HG03442 (cell line): ENCODE measurements at regions not wholly inside any gene's neighbourhood (a gene's known extent, or its start where the extent isn't known, plus 50 kb on each side); places are given as distances from the start of the nearest gene placed in this dataset.
"Not testable (repeated sequence)": the region's sequence is repeated elsewhere in the genome, so short reads cannot be mapped to it uniquely, and the experiment has no call there.

Experiments
- ATAC-seq: cut with Tn5 transposase; IDR thresholded peaks from one replicate; pipeline ENCODE4 v1.9.1; 2021; ENCODE audit warnings: mild to moderate bottlenecking, moderate library complexity; ENCODE audit not compliant: unreplicated experiment

GRCh38 chr12:116360579-116361413 lies 83.3 kb upstream of the MED13L start:
- ATAC-seq, result no peak

DNA sequence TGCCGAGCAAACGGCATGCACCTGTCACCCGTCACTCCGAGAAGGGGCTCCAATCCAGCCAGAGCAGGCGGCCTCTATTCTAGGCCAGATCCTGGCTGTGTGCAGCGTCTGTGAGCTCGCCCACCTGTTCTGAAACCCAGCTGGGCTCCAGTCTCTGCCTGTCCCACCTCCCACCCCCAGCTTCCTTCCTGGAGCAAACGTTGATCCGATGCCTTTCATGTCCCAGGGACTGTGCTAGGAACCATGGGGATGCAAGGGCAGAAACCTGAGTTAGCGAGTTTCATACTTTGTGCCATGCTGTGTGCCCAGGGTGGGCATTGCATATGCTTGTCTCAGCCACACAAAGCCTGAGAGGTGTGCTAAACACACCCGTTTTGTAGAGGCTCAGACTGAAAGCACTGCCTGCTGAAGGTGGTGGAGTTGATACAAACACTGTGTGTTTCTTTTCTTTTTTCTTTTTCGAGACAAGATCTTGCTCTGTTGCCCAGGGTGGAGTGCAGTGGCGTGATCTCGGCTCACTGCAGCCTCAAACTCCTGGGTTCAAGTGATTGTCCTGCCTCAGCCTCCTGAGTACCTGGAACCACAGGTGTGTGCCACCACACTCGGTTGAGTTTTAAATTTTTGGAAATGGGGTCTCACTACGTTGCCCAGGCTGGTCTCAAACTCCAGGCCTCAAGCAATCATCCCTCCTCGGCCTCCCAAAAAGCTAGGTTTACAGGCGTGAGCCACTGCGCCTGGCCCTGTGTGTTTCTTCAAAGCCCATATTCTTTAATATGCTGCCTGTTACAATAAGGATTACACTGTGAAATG lies 84.1 kb upstream of the MED13L start:
- ATAC-seq, result no peak

DNA sequence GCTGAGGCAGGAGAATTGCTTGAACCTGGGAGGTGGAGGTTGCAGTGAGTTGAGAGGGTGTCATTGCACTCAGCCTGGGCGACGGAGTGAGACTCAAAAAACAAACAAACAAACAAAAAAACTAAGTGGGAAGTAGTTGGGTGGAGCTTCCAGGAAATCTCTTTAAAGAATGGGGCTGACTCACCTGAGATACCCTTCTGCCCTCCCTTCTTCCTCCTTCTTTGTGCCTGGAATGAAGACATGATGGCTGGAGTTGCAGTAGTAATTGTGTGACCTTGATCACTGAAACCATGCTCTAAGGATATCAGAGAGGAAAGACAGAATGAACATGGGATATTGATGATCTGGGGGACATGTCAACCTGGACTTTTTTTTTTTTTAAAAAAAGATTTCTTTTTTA lies 87.6 kb upstream of the MED13L start:
- no peak for ATAC-seq

GRCh38 chr12:116365606-116366455 lies 88.3 kb upstream of the MED13L start:
- ATAC-seq, result no peak

- no peak for ATAC-seq
These were observed 88.9 kb upstream of the MED13L start for GRCh38 chr12:116366456-116366776.

DNA sequence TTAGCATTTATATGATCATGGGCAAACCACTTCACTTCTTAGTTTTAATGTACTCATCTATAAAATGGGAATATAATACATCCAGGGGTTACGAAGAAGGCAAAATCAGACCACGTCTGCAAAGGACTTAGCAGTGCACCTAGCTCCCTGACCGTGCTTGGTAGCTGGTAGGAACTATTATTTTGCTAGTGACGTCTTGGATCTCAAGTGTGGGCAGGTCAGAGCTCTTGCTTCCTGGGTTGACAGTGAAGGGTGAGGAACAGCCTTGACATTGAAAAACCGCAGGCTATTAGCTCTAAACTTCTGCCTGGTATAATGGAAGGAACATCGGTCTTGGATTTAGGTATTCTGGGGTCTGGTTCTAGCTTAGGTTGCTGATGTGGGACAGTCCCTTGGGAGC lies 89.3 kb upstream of the MED13L start:
- no peak for ATAC-seq

GRCh38 chr12:116368196-116369194 lies 91.0 kb upstream of the MED13L start:
- ATAC-seq, result no peak

- ATAC-seq, result no peak
These were observed 92.5 kb upstream of the MED13L start for GRCh38 chr12:116370004-116370404.

DNA sequence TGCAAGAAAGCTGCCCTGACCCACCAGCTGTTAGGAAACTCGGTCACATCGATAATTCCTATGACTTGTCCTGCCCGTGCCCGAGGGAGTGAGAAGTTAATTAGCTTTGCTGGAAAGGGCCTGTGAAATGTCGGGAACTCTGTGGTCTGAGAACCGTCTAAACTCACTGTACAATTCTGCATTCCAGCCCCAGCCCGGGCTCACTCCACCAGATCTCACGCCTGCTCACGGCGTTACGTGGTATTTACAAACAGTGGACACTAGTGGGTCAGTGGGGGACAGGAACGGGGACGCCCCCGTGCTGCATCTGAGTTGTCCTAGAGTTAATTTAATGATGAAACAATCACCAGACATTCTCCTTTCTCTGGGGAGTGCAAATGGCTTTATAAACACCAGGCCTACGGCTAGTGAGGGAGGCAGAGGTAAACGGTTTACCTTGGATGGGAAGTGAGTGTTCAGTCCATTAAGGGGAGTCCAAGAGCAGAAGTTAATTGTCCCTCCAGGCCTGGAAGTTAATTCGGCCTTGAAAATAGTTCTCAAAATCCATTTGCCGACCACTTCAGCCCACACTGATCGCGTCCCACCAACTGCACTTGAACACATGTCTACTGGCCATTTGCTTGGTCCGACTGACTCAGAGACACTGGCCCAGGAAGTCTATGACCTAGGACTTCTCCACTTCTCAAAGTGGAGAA lies 93.5 kb upstream of the MED13L start:
- no peak for ATAC-seq

DNA sequence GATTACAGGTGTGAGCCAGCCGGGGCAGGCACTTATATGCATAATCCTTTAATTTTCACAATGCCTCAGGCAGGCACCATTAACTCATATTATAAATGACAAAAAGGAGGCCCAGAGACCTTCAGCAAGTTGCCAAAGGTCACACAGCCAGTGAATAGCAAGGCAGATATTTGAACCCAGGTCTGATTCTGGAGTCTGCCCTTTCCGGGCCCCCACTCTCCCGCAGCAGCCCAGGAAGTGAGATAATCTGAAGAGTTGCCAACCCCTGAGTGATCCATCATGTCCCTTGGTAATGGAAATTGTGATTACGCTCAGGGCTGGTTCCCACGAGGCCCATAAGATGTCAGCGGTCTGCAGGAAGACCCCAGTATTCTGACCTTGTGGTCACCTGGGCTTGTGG lies 95.3 kb upstream of the MED13L start:
- ATAC-seq, result no peak

DNA sequence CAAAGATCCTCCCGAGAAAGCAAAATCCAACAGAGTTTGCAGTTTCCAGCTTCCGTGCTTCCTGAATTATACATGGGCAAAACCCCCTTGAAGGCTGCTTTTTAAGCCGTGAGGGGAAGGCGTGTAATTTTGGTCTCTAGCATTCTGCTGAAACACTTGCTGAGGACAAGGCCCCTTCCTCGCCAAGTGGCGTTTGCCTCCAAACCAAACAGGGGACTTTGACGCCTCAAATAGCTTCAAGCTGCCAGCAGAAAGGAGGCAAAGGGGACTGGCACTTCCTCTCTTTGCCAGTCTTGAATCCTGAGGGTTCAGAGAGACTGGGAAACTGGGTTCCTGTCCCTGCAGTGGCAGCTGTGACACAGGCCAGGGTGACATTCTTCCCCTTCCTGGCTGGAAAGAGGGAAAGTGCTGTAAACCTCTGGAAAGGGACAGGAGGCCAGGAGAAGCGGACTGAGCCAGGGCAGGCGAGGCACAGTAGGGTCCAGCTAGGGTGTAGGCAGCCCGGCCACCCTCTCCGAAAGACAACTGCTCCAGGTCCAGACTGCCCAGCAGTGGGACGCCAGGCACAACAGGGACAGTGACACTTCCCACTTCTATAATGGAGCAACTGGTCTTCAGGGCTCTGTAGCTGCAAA lies 96.2 kb upstream of the MED13L start:
- no peak for ATAC-seq

- no peak for ATAC-seq
These were observed 96.7 kb upstream of the MED13L start for GRCh38 chr12:116374207-116374606.

DNA sequence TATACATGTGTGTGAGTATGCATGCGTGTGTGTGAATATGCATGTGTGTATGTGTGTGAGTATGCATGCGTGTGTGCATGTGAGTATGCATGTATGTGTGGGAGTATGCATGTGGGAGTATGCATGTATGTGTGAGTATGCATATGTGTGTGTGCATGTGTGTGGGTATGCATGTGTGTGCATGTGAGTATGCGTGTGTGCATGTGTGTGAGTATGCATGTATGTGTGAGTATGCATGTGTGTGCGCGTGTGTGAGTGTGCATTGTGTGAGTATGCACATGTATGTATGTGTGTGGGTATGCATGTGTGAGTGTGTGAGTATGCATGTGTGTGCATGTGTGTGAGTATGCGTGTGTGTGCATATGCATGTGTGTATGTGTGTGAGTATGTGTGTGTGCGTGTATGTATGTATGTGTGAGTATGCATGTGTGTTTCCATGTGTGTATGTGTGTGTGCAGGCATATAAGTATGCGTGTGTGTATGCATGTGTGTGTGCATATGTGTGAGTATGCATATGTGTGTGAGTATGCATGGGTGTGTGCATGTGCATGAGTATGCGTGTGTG lies 97.9 kb upstream of the MED13L start:
- no peak for ATAC-seq

- ATAC-seq, result no peak
These were observed 99.1 kb upstream of the MED13L start for GRCh38 chr12:116376354-116377193.

- not testable (repeated sequence) for ATAC-seq
These were observed 99.7 kb upstream of the MED13L start for GRCh38 chr12:116377194-116377571.

DNA sequence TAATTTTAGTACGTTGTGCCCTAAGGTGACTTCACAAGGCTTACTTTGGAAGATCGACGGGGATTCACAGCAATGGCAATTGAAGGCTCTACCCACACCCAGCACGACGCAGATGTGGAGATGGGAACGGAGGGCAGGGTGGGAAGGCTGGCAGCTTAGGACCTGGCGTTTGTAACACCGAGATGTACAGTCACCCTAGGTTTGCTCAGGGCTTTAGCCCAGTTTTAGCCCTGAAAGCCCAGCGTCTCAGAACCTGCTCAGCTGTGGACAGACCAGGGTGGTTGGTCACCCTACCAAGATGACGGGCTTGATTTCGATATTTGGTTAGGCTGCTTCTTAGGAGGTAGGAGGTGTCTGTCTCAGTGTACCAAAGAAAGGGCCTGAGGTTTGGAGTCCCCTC lies 100.5 kb upstream of the MED13L start:
- ATAC-seq, result no peak

DNA sequence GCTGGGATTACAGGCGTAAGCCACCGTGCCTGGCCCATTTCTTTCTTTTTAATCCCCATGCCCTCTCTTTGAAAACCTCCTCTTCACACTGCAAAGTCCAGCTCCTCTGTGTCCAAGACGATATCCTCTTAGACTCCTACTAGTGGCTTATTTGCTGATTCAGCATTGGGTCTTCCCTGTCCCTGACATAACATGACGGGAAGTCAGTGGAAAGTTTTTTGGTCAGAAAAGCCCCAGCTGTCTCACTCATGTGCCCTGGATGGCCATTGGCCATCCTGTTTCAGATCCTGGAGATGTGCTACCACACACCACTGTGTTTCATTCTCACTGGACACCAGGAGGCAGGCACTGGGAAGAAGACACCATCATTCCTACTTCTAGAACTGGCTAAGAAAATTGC lies 102.6 kb upstream of the MED13L start:
- no peak for ATAC-seq

DNA sequence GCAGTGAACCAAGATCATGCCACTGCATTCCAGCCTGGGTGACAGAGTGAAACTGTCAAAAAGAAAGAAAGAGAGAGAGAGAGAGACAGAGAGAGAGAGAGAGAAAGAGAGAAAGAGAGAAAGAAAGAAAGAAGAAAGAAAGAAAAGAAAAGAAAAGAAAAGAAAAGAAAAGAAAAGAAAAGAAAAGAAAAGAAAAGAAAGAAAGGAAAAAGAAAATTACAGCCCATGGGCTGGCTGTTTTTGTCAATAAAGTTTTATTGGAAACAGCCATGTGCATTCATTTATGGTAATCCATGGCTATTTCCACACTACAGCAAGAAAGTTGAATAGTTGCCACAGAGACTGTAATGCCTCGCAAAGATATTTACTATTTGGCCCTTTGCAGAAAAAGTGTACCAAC lies 103.2 kb upstream of the MED13L start:
- not testable (repeated sequence) for ATAC-seq
